Transverse colon (tissue), 4 donors: ENCODE measurements at regions not wholly inside any gene's neighbourhood (a gene's known extent, or its start where the extent isn't known, plus 50 kb on each side); places are given as distances from the start of the nearest gene placed in this dataset.

Experiments used
- CTCF ChIP-seq, 5 experiments: fragments of 200-600 bp in 3 of 5; fragments of 450-650 bp in 2 of 5; sonication (generic) in 3 of 5; IDR thresholded peaks; 1 replicate in 2 of 5; 2 replicates in 3 of 5; pipeline ENCODE4 v1.5.1; 2016 to 2017; ENCODE audit warnings: antibody characterized with exemption in 5 of 5, inconsistent platforms in 3 of 5, mild to moderate bottlenecking in 2 of 5, moderate library complexity in 1 of 5
- EP300 ChIP-seq: sonication (generic); formaldehyde crosslinking; IDR thresholded peaks from one replicate; pipeline ENCODE4 v1.6.1; 2017; ENCODE audit warnings: antibody characterized with exemption, low read depth
- POLR2A ChIP-seq: fragments of 450-650 bp; IDR thresholded peaks from one replicate; pipeline ENCODE4 v1.6.1; 2016; ENCODE audit warnings: antibody characterized with exemption, mild to moderate bottlenecking, moderate library complexity
- POLR2AphosphoS5 ChIP-seq, 3 donors: sonication (generic); formaldehyde crosslinking; IDR thresholded peaks; one replicate each; pipeline ENCODE4 v1.6.1; 2016; ENCODE audit warnings: antibody characterized with exemption in 3 of 3

GRCh38 chr5:99054972-99055371, 126.2 kb upstream of the CHD1 start:
- no peak for TF ChIP-seq POLR2AphosphoS5 (IDR thresholded peaks at IDR 0.05)
- TF ChIP-seq CTCF (IDR thresholded peaks at IDR 0.05), result no peak
- no peak for TF ChIP-seq EP300
- TF ChIP-seq POLR2A, result no peak
